HEK293 (cell line): ENCODE measurements at regions not wholly inside any gene's neighbourhood (a gene's known extent, or its start where the extent isn't known, plus 50 kb on each side); places are given as distances from the start of the nearest gene placed in this dataset.

Source experiments
- CTCF ChIA-PET: fragments of 350-600 bp; formaldehyde crosslinking; extraction: SDS; loops from one replicate; lab custom pipeline; 2021; ENCODE audit warnings: antibody characterized with exemption; lab: Yijun Ruan, JAX
- POLR2A ChIA-PET: fragments of 300-600 bp; formaldehyde crosslinking; extraction: SDS; loops from one replicate; lab custom pipeline; 2020; ENCODE audit warnings: antibody characterized with exemption, inconsistent platforms; lab: Yijun Ruan, JAX
- H3K27ac ChIP-seq: fragments of 200-500 bp; sonication (Bioruptor generic); 2 replicates; pipeline ENCODE4 v1.5.1; 2014; ENCODE audit warnings: low read depth, low read length, control low read depth, inconsistent platforms; ENCODE audit errors: extremely low read depth
- H3K36me3 ChIP-seq, 2 experiments: fragments of 200-500 bp in 1 of 2; sonication (Bioruptor generic) in 1 of 2; 1 replicate in 1 of 2; 2 replicates in 1 of 2; pipeline ENCODE4 v1.5.1; 2014 to 2017; ENCODE audit warnings: inconsistent platforms in 2 of 2, low read length in 2 of 2; ENCODE audit not compliant: control insufficient read depth in 2 of 2, insufficient read depth in 1 of 2
- H3K4me1 ChIP-seq: fragments of 200-500 bp; sonication (Bioruptor generic); 2 replicates; pipeline ENCODE4 v1.5.1; 2014; ENCODE audit warnings: mild to moderate bottlenecking, low read length, inconsistent platforms; ENCODE audit not compliant: control insufficient read depth, insufficient read depth
- H3K4me3 ChIP-seq: 2 replicates; pipeline ENCODE4 v1.5.1; 2011; ENCODE audit warnings: low read depth, mild to moderate bottlenecking, control low read depth, low read length, moderate library complexity
- H3K9me3 ChIP-seq: fragments of 200-500 bp; sonication (Bioruptor generic); 2 replicates; pipeline ENCODE4 v1.5.1; 2014; ENCODE audit warnings: low read depth, low read length, inconsistent platforms; ENCODE audit not compliant: control insufficient read depth, insufficient read depth
- FEZF1 ChIP-seq: fragments of 450-650 bp; formaldehyde crosslinking; IDR thresholded peaks from 2 replicates; pipeline ENCODE4 v1.5.1; 2016; ENCODE audit warnings: missing biosample characterization, missing genetic modification characterization
- GLIS1 ChIP-seq: fragments of 450-650 bp; formaldehyde crosslinking; IDR thresholded peaks from 2 replicates; pipeline ENCODE4 v1.5.1; 2016; ENCODE audit warnings: missing biosample characterization, missing genetic modification characterization
- OVOL3 ChIP-seq: fragments of 450-650 bp; formaldehyde crosslinking; IDR thresholded peaks from 2 replicates; pipeline ENCODE4 v1.5.1; 2016; ENCODE audit warnings: missing biosample characterization, missing genetic modification characterization
- YY2 ChIP-seq: fragments of 450-650 bp; formaldehyde crosslinking; IDR thresholded peaks from 2 replicates; pipeline ENCODE4 v1.5.1; 2016; ENCODE audit warnings: missing biosample characterization, missing genetic modification characterization
- ZFHX2 ChIP-seq: fragments of 450-650 bp; formaldehyde crosslinking; conservative IDR thresholded peaks from 2 replicates; pipeline ENCODE4 v1.5.1; 2016; ENCODE audit warnings: missing biosample characterization, missing genetic modification characterization
- ZNF202 ChIP-seq: fragments of 450-650 bp; formaldehyde crosslinking; IDR thresholded peaks from 2 replicates; pipeline ENCODE4 v1.5.1; 2016; ENCODE audit warnings: missing biosample characterization, missing genetic modification characterization, borderline replicate concordance
- ZNF211 ChIP-seq: fragments of 450-650 bp; formaldehyde crosslinking; IDR thresholded peaks from 2 replicates; pipeline ENCODE4 v1.5.1; 2016; ENCODE audit warnings: low read depth, missing biosample characterization, missing genetic modification characterization
- ZNF221 ChIP-seq: fragments of 450-650 bp; formaldehyde crosslinking; IDR thresholded peaks from 2 replicates; pipeline ENCODE4 v1.5.1; 2017; ENCODE audit warnings: missing biosample characterization, missing genetic modification characterization, borderline replicate concordance
- ZNF23 ChIP-seq: fragments of 450-650 bp; formaldehyde crosslinking; IDR thresholded peaks from 2 replicates; pipeline ENCODE4 v1.5.1; 2016; ENCODE audit warnings: missing biosample characterization, missing genetic modification characterization, borderline replicate concordance
- ZNF24 ChIP-seq: fragments of 450-650 bp; formaldehyde crosslinking; IDR thresholded peaks from 2 replicates; pipeline ENCODE4 v1.5.1; 2016; ENCODE audit warnings: missing biosample characterization, missing genetic modification characterization
- ZNF335 ChIP-seq: fragments of 450-650 bp; formaldehyde crosslinking; conservative IDR thresholded peaks from 2 replicates; pipeline ENCODE4 v1.5.1; 2016; ENCODE audit warnings: missing biosample characterization, missing genetic modification characterization
- ZNF354C ChIP-seq: fragments of 450-650 bp; formaldehyde crosslinking; IDR thresholded peaks from 2 replicates; pipeline ENCODE4 v1.5.1; 2016; ENCODE audit warnings: missing biosample characterization, missing genetic modification characterization, low read depth, borderline replicate concordance
- ZNF404 ChIP-seq: fragments of 450-650 bp; formaldehyde crosslinking; IDR thresholded peaks from 2 replicates; pipeline ENCODE4 v1.5.1; 2017; ENCODE audit warnings: missing biosample characterization, missing genetic modification characterization
- TF ChIP-seq, protein P1 (sequence below): fragments of 450-650 bp; IDR thresholded peaks from 2 replicates; pipeline ENCODE4 v1.5.1; 2018; ENCODE audit warnings: missing biosample characterization, missing genetic modification characterization
- TF ChIP-seq, protein P2 (sequence below): fragments of 450-650 bp; formaldehyde crosslinking; IDR thresholded peaks from 2 replicates; pipeline ENCODE4 v1.5.1; 2017; ENCODE audit warnings: missing biosample characterization, missing genetic modification characterization
- TF ChIP-seq, protein P3 (sequence below): fragments of 450-650 bp; formaldehyde crosslinking; IDR thresholded peaks from 2 replicates; pipeline ENCODE4 v1.5.1; 2017; ENCODE audit warnings: missing biosample characterization, missing genetic modification characterization
- TF ChIP-seq, protein P4 (sequence below): fragments of 450-650 bp; formaldehyde crosslinking; IDR thresholded peaks from 2 replicates; pipeline ENCODE4 v1.5.1; 2017; ENCODE audit warnings: missing biosample characterization, missing genetic modification characterization
- TF ChIP-seq, protein P5 (sequence below): sonication (generic); formaldehyde crosslinking; IDR thresholded peaks from 2 replicates; pipeline ENCODE4 v1.8.1; 2022; ENCODE audit warnings: mild to moderate bottlenecking, moderate library complexity, missing genetic modification reagents

DNA sequence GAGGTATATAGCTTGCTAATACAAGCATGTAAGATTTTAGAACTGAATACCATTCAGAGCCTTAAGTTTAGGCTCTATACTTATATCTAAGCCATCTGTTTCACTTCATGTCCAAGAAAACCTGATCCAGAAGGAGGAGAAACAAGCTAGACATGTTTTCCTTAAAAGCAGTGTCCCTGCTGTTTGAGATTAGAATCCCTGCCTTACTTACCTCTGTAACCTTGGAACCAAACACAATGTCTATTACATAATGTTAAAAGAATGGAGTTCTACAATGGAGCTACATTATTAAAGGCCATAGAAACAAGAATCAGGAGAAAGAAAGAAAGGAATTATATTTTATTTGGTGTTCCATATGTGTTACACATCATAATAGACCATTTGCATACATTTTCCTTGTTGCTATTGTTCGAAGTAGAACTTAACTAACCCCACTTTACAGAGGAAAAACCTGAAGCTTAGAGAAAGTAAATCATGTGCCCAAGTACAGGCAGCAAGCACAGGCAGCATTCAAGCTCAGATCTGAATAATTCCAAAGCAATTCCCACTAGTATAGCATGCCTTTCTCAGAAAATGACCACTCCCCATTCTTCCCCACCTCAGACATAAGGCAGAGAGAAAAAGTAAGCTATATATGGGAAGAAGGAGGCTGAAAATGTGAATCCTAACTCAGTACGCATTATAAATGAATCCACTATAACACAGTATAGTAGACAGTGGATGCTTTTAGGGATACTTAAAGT, 380.1 kb upstream of the SPAG17 start (continued):
- TF ChIP-seq ZNF404 (tag by site-specific recombination) (no peak), YY2 (tag by site-specific recombination) (no peak)
- TF ChIP-seq, protein P1, sequence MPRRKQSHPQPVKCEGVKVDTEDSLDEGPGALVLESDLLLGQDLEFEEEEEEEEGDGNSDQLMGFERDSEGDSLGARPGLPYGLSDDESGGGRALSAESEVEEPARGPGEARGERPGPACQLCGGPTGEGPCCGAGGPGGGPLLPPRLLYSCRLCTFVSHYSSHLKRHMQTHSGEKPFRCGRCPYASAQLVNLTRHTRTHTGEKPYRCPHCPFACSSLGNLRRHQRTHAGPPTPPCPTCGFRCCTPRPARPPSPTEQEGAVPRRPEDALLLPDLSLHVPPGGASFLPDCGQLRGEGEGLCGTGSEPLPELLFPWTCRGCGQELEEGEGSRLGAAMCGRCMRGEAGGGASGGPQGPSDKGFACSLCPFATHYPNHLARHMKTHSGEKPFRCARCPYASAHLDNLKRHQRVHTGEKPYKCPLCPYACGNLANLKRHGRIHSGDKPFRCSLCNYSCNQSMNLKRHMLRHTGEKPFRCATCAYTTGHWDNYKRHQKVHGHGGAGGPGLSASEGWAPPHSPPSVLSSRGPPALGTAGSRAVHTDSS: no peak

DNA sequence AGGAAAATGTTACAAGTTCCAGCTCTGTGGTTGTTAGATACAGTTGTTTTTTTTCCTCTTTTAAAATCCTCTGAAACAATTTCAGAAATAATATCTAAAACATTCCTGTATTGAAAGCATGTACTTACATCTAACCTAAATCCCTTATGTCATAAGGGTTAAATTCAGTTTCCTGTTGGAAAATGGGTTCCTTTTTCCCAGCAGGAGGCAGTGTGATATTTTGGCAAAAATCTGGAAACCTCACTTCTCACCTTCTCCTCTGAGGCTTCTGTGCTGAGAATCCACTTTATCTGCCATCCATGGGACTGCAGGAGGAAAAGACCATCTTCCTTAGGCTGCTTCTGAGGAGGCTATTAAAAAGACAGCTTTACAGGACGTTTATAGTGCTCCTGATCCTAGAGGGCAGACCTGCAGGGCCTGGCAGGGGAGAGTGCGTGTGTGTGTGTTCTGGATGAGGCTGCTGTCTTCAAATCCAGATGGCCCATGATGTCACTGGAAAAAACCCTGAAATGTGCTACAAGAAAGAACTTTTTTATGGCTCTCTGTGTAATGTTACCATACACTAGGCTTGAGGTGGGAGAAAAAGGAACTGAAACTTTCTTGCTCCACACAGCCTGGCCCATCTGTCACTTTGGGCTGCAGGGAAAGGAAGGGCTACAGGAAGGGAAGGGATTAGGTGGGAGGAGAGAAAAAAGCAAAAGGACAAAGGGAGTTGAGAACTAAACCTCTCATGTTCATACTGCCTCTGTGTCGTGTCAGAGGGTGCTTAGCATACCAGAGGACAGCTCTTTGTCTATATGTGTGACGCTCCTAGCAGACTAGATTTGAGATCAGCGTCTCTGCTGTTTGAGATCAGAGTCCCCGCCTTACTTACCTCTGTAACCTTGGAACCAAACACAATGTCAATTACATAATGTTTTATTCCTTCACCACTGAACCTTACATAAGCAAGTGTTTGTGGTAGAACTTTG, 379.2 kb upstream of the SPAG17 start:
- CTCF ChIA-PET: interaction anchor here (0.6 to 1.7 kb wide), 5 partner anchors 8 to 444 kb away, joined by 3 to 6 read pairs (median 5); no protein-coding TSS in a partner anchor
- Histone ChIP-seq H3K4me1 (no peaks in the 10 kb centered on the region), H3K36me3 (no peaks in the 10 kb centered on the region), H3K9me3 (no peaks in the 10 kb centered on the region), H3K4me3 (no peak overlapping the region), H3K27ac (no peak overlapping the region)
- TF ChIP-seq, protein P2, sequence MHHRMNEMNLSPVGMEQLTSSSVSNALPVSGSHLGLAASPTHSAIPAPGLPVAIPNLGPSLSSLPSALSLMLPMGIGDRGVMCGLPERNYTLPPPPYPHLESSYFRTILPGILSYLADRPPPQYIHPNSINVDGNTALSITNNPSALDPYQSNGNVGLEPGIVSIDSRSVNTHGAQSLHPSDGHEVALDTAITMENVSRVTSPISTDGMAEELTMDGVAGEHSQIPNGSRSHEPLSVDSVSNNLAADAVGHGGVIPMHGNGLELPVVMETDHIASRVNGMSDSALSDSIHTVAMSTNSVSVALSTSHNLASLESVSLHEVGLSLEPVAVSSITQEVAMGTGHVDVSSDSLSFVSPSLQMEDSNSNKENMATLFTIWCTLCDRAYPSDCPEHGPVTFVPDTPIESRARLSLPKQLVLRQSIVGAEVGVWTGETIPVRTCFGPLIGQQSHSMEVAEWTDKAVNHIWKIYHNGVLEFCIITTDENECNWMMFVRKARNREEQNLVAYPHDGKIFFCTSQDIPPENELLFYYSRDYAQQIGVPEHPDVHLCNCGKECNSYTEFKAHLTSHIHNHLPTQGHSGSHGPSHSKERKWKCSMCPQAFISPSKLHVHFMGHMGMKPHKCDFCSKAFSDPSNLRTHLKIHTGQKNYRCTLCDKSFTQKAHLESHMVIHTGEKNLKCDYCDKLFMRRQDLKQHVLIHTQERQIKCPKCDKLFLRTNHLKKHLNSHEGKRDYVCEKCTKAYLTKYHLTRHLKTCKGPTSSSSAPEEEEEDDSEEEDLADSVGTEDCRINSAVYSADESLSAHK: 0 out of 2 replicates have a peak, but pooled peaks have one; percentile 19
- TF ChIP-seq FEZF1 (tag by site-specific recombination): peak; percentile 26; the same call in 1 of the 2 replicates
- TF ChIP-seq, protein P3, sequence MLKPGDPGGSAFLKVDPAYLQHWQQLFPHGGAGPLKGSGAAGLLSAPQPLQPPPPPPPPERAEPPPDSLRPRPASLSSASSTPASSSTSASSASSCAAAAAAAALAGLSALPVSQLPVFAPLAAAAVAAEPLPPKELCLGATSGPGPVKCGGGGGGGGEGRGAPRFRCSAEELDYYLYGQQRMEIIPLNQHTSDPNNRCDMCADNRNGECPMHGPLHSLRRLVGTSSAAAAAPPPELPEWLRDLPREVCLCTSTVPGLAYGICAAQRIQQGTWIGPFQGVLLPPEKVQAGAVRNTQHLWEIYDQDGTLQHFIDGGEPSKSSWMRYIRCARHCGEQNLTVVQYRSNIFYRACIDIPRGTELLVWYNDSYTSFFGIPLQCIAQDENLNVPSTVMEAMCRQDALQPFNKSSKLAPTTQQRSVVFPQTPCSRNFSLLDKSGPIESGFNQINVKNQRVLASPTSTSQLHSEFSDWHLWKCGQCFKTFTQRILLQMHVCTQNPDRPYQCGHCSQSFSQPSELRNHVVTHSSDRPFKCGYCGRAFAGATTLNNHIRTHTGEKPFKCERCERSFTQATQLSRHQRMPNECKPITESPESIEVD (tag by site-specific recombination): 0 out of 2 replicates have a peak, but pooled peaks have one; percentile 15
- 0 out of 2 replicates have a peak, but pooled peaks have one; percentile 27 for TF ChIP-seq ZNF335 (tag by site-specific recombination)
- no peak for TF ChIP-seq ZNF354C (tag by site-specific recombination)
- no peak for TF ChIP-seq ZFHX2 (tag by site-specific recombination)
- TF ChIP-seq, protein P4, sequence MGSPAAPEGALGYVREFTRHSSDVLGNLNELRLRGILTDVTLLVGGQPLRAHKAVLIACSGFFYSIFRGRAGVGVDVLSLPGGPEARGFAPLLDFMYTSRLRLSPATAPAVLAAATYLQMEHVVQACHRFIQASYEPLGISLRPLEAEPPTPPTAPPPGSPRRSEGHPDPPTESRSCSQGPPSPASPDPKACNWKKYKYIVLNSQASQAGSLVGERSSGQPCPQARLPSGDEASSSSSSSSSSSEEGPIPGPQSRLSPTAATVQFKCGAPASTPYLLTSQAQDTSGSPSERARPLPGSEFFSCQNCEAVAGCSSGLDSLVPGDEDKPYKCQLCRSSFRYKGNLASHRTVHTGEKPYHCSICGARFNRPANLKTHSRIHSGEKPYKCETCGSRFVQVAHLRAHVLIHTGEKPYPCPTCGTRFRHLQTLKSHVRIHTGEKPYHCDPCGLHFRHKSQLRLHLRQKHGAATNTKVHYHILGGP (tag by site-specific recombination): peak; percentile 44; the same call in 1 of the 2 replicates
- TF ChIP-seq ZNF23 (tag by site-specific recombination): no peak
- no peak for TF ChIP-seq OVOL3 (tag by site-specific recombination)
- TF ChIP-seq, protein P5, sequence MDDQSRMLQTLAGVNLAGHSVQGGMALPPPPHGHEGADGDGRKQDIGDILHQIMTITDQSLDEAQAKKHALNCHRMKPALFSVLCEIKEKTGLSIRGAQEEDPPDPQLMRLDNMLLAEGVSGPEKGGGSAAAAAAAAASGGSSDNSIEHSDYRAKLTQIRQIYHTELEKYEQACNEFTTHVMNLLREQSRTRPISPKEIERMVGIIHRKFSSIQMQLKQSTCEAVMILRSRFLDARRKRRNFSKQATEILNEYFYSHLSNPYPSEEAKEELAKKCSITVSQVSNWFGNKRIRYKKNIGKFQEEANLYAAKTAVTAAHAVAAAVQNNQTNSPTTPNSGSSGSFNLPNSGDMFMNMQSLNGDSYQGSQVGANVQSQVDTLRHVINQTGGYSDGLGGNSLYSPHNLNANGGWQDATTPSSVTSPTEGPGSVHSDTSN (CRISPR knock-in tag): no peak
- no peak for TF ChIP-seq ZNF202 (tag by site-specific recombination)
- 0 out of 2 replicates have a peak, but pooled peaks have one; percentile 7 for TF ChIP-seq GLIS1 (tag by site-specific recombination)
- TF ChIP-seq ZNF211 (tag by site-specific recombination): no peak
- TF ChIP-seq ZNF24 (tag by site-specific recombination): no peak
- TF ChIP-seq ZNF221: no peak
- TF ChIP-seq YY2 (tag by site-specific recombination): no peak
- POLR2A ChIA-PET: no interaction called here
